Astrocyte (in vitro differentiated cells and primary cell): ENCODE measurements at regions not wholly inside any gene's neighbourhood (a gene's known extent, or its start where the extent isn't known, plus 50 kb on each side); places are given as distances from the start of the nearest gene placed in this dataset.

ENCODE experiments used
- DNase-seq: peaks from one replicate; pipeline ENCODE4 v3.0.0-alpha.2; 2010; ENCODE audit warnings: low read depth
- FAIRE-seq: peaks from 2 replicates; lab custom pipeline; 2011; peaks lifted over from hg19 to GRCh38; lab: Jason Lieb, UNC
- H2AFZ ChIP-seq: 2 replicates; pipeline ENCODE4 v1.6.0; 2012; ENCODE audit warnings: low read depth, low read length, inconsistent platforms
- H3K27ac ChIP-seq: 2 replicates; pipeline ENCODE4 v1.5.1; 2011; ENCODE audit warnings: low read depth, low read length, inconsistent platforms
- H3K27me3 ChIP-seq: 2 replicates; pipeline ENCODE4 v1.6.0; 2011; ENCODE audit warnings: low read length, inconsistent platforms; ENCODE audit not compliant: insufficient read depth
- H3K36me3 ChIP-seq: 2 replicates; pipeline ENCODE4 v1.5.1; 2011; ENCODE audit warnings: low read length, inconsistent platforms; ENCODE audit not compliant: insufficient read depth
- H3K4me1 ChIP-seq: 2 replicates; pipeline ENCODE4 v1.5.1; 2011; ENCODE audit warnings: low read length, inconsistent platforms; ENCODE audit not compliant: insufficient read depth
- H3K4me2 ChIP-seq: 2 replicates; pipeline ENCODE4 v1.6.0; 2012; ENCODE audit warnings: low read length, inconsistent platforms
- H3K4me3 ChIP-seq: 2 replicates; pipeline ENCODE4 v1.5.1; 2011; ENCODE audit warnings: low read depth, mild to moderate bottlenecking, low read length, inconsistent platforms; ENCODE audit not compliant: insufficient read depth
- H3K79me2 ChIP-seq: 2 replicates; pipeline ENCODE4 v1.6.0; 2012; ENCODE audit warnings: mild to moderate bottlenecking, low read length, inconsistent platforms; ENCODE audit not compliant: insufficient read depth
- H3K9ac ChIP-seq: 2 replicates; pipeline ENCODE4 v1.6.0; 2012; ENCODE audit warnings: mild to moderate bottlenecking, low read length, inconsistent platforms
- H3K9me3 ChIP-seq: 2 replicates; pipeline ENCODE4 v1.5.1; 2012; ENCODE audit warnings: low read depth, mild to moderate bottlenecking, low read length, inconsistent platforms; ENCODE audit not compliant: insufficient read depth
- H4K20me1 ChIP-seq: 2 replicates; pipeline ENCODE4 v1.6.0; 2012; ENCODE audit warnings: low read length, inconsistent platforms; ENCODE audit not compliant: insufficient read depth
- H3K27ac Mint-ChIP-seq: one replicate; pipeline ENCODE4 v1.8.0; 2021; ENCODE audit warnings: mild to moderate bottlenecking, mixed read lengths; ENCODE audit not compliant: unreplicated experiment
- H3K27me3 Mint-ChIP-seq: one replicate; pipeline ENCODE4 v1.8.0; 2021; ENCODE audit warnings: low read depth, mixed read lengths; ENCODE audit not compliant: unreplicated experiment
- H3K36me3 Mint-ChIP-seq: one replicate; pipeline ENCODE4 v1.8.0; 2021; ENCODE audit warnings: low read depth, mixed read lengths; ENCODE audit not compliant: unreplicated experiment
- H3K4me1 Mint-ChIP-seq: one replicate; pipeline ENCODE4 v1.8.0; 2021; ENCODE audit warnings: low read depth, mixed read lengths; ENCODE audit not compliant: unreplicated experiment
- H3K4me3 Mint-ChIP-seq: one replicate; pipeline ENCODE4 v1.8.0; 2021; ENCODE audit warnings: mild to moderate bottlenecking, moderate library complexity, mixed read lengths; ENCODE audit not compliant: unreplicated experiment
- H3K9me3 Mint-ChIP-seq: one replicate; pipeline ENCODE4 v1.8.0; 2021; ENCODE audit warnings: mild to moderate bottlenecking, mixed read lengths; ENCODE audit not compliant: unreplicated experiment
- CTCF ChIP-seq: IDR thresholded peaks from 2 replicates; pipeline ENCODE4 v1.5.1; 2011; ENCODE audit warnings: low read depth, mild to moderate bottlenecking, inconsistent platforms, low read length, moderate library complexity; ENCODE audit not compliant: insufficient read depth
- EZH2 ChIP-seq: IDR thresholded peaks from 2 replicates; pipeline ENCODE4 v1.6.1; 2012; ENCODE audit warnings: mild to moderate bottlenecking, low read length, inconsistent platforms; ENCODE audit not compliant: insufficient read depth

DNA sequence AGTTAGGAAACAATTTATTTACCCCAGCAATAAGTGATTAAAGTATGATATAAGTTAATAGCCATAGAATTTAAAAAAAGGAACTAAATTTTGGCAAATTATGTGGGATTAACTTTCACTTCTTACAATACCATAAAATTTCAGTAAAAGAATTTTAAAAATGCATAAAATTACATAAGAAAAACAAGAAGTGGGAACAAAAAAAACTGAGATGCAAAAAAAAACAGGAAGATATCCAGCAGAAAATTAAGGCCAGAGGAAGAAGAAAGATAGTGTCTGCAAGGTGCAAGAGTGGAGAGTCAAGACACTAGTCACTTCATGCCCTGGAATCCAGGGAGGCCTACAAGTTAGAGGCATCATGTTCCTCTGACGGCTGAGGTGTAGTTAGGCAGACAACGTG is 184.2 kb downstream of the GASK1B start:
- Histone ChIP-seq H3K27ac (no peak overlapping the region), H3K9me3 (no peaks in the 10 kb centered on the region), H3K4me1 (no peaks in the 10 kb centered on the region), H3K4me3 (no peak overlapping the region), H3K27me3 (no peaks in the 10 kb centered on the region), H3K36me3 (no peaks in the 10 kb centered on the region), H4K20me1 (no peaks in the 10 kb centered on the region), H3K79me2 (no peaks in the 10 kb centered on the region), H2AFZ (no peak overlapping the region), H3K4me2 (no peak overlapping the region), H3K9ac (no peak overlapping the region)
- Mint-ChIP-seq H3K27ac (no peak overlapping the region), H3K27me3 (no peaks in the 10 kb centered on the region), H3K9me3 (no peaks in the 10 kb centered on the region), H3K4me3 (no peak overlapping the region), H3K36me3 (no peaks in the 10 kb centered on the region), H3K4me1 (peaks cover 4% of the 10 kb centered on the region)
- no peak for TF ChIP-seq EZH2
- TF ChIP-seq CTCF = no peak
- DNase-seq (no peak), FAIRE-seq (no peak)

GRCh38 chr4:157984285-157984911 is 188.4 kb downstream of the GASK1B start:
- H3K4me3 Mint-ChIP-seq = no peak overlapping the region
- Histone ChIP-seq H3K36me3 (no peaks in the 10 kb centered on the region), H3K4me3 (no peak overlapping the region), H3K27ac (no peak overlapping the region), H3K9me3 (no peaks in the 10 kb centered on the region), H3K79me2 (no peaks in the 10 kb centered on the region), H3K9ac (no peak overlapping the region), H4K20me1 (no peaks in the 10 kb centered on the region), H3K4me1 (no peaks in the 10 kb centered on the region), H3K27me3 (no peaks in the 10 kb centered on the region), H3K4me2 (no peak overlapping the region), H2AFZ (no peak overlapping the region)
- H3K9me3 Mint-ChIP-seq = no peaks in the 10 kb centered on the region
- TF ChIP-seq EZH2 = no peak
- TF ChIP-seq CTCF = no peak
- no peaks in the 10 kb centered on the region for H3K36me3 Mint-ChIP-seq
- no peak for FAIRE-seq
- H3K4me1 Mint-ChIP-seq = peaks cover 10% of the 10 kb centered on the region
- no peak for DNase-seq
- peak overlapping the region; percentile 36 for H3K27ac Mint-ChIP-seq
- no peaks in the 10 kb centered on the region for H3K27me3 Mint-ChIP-seq

GRCh38 chr4:157983300-157983699 is 189.5 kb downstream of the GASK1B start:
- no peak overlapping the region for H3K9ac ChIP-seq
- H3K27me3 Mint-ChIP-seq = no peaks in the 10 kb centered on the region
- no peaks in the 10 kb centered on the region for H3K79me2 ChIP-seq
- FAIRE-seq (no peak), DNase-seq (no peak)
- H4K20me1 ChIP-seq = no peaks in the 10 kb centered on the region
- no peaks in the 10 kb centered on the region for H3K4me1 ChIP-seq
- H3K27me3 ChIP-seq = no peaks in the 10 kb centered on the region
- H3K4me1 Mint-ChIP-seq = peaks cover 10% of the 10 kb centered on the region
- no peak overlapping the region for H2AFZ ChIP-seq
- no peaks in the 10 kb centered on the region for H3K9me3 Mint-ChIP-seq
- no peaks in the 10 kb centered on the region for H3K9me3 ChIP-seq
- no peaks in the 10 kb centered on the region for H3K36me3 Mint-ChIP-seq
- peak overlapping the region; percentile 54 for H3K27ac Mint-ChIP-seq
- no peak overlapping the region for H3K4me2 ChIP-seq
- no peak overlapping the region for H3K27ac ChIP-seq
- H3K4me3 ChIP-seq = no peak overlapping the region
- no peak overlapping the region for H3K4me3 Mint-ChIP-seq
- TF ChIP-seq EZH2 (no peak), CTCF (no peak)
- no peaks in the 10 kb centered on the region for H3K36me3 ChIP-seq
